ENCODE measurements at regions not wholly inside any gene's neighbourhood (a gene's known extent, or its start where the extent isn't known, plus 50 kb on each side); places are given as distances from the start of the nearest gene placed in this dataset.

DNA sequence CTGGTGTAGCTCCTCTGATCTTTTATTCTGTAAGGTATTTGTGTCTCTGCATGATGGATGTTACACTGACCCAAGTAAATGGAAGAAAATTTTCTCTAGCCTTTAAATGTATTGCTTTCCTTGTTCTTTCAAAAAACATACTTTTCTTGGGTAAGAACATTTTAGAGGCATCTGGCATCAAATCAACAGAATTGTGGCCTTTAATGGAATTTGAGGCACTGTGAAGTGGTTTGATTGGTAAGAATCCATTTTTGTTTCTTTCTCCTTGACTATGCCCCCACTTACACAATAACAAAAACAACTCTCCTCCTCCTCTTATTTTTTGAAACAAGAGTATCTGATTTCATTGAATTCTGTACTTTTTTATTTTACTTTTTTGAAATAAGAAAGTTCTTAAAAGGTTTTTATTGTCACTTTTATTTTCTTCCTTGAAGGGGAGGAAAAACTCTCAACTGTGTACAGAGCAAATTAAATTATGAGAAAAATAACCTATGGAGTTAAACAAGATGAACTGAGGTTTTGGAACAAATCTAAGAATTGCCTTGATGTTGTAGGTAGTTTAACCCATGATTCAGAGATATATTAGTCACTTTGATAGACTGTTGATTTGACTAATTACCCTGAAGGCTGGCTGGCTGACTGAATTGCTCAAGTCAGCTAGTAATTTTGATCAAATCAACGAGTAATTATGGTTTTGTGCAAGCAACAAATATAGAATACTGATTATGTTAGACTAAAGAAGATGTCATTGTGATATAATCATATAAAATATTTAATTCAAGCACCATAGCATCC, 146.4 kb downstream of the FHIP1A start:
- intact Hi-C loops (cut with DNase I; ENCODE audit: low total_unique reads) = no loop called here
- no peak overlapping the region for H3K27ac ChIP-seq
- no peaks in the 10 kb centered on the region for H3K36me3 ChIP-seq
- H3K4me1 ChIP-seq = no peaks in the 10 kb centered on the region
- no peak for TF ChIP-seq POLR2A (IDR thresholded peaks at IDR 0.05)
- TF ChIP-seq, protein P1, sequence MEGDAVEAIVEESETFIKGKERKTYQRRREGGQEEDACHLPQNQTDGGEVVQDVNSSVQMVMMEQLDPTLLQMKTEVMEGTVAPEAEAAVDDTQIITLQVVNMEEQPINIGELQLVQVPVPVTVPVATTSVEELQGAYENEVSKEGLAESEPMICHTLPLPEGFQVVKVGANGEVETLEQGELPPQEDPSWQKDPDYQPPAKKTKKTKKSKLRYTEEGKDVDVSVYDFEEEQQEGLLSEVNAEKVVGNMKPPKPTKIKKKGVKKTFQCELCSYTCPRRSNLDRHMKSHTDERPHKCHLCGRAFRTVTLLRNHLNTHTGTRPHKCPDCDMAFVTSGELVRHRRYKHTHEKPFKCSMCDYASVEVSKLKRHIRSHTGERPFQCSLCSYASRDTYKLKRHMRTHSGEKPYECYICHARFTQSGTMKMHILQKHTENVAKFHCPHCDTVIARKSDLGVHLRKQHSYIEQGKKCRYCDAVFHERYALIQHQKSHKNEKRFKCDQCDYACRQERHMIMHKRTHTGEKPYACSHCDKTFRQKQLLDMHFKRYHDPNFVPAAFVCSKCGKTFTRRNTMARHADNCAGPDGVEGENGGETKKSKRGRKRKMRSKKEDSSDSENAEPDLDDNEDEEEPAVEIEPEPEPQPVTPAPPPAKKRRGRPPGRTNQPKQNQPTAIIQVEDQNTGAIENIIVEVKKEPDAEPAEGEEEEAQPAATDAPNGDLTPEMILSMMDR (IDR thresholded peaks at IDR 0.05) = no peak
- no peak overlapping the region for H3K4me3 ChIP-seq
- DNase-seq = no peak
- no peaks in the 10 kb centered on the region for H3K27me3 ChIP-seq
- H3K9me3 ChIP-seq = no peaks in the 10 kb centered on the region

DNA sequence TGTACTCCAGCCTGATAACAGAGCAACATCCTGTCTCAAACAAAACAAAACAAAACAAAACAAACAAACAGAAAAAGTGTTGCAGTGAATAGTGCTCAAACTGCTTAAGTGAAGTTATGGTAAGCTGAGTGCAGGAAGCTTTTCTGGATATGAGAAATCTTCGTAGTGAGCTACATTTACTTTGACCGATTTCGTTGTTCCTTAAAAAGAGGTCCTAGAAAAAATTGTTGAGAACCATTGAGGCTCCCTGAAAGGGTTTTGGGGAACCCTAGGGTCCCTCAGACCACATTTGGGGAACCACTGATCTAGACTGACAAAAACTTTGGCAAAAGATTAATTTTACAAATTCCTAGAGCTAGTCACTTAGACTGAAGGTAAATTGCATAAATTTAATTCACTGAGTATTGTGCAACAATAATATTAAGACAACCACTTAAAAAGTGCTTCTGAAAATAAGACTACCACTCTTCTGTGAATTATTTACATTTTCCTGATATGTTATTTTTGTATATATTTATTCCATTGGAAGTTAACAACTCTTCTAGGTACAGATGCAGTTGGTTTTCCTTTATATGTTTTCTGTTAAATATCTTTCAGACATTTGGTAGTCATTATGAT, 149.6 kb downstream of the FHIP1A start:
- no peaks in the 10 kb centered on the region for H3K27me3 ChIP-seq
- no peak overlapping the region for H3K27ac ChIP-seq
- TF ChIP-seq, protein P1 (IDR thresholded peaks at IDR 0.05) = no peak
- no peak for TF ChIP-seq POLR2A (IDR thresholded peaks at IDR 0.05)
- intact Hi-C loops (cut with DNase I; ENCODE audit: low total_unique reads) = no loop called here
- no peak overlapping the region for H3K4me3 ChIP-seq
- no peaks in the 10 kb centered on the region for H3K36me3 ChIP-seq
- no peaks in the 10 kb centered on the region for H3K4me1 ChIP-seq
- no peaks in the 10 kb centered on the region for H3K9me3 ChIP-seq
- no peak for DNase-seq

DNA sequence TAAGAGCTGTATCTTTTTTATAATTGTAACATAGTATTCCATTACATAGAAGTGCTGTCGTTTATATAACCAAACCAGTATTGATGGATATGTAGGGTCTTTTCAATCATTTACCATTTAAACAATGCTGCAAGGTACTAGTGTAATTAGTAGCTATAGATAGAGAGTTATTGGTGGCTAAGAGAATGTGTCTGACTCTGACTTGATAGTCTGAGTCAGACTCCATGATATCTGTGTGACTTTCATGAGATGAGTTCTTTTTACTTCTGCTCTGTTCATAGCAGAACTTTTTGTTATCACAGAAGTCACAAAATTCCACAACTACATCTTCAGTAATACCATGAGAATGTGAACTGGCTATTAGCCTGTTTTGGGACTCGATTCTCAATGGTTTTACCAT, 150.6 kb downstream of the FHIP1A start:
- no peaks in the 10 kb centered on the region for H3K36me3 ChIP-seq
- no peaks in the 10 kb centered on the region for H3K9me3 ChIP-seq
- no peak overlapping the region for H3K4me3 ChIP-seq
- intact Hi-C loops (cut with DNase I; ENCODE audit: low total_unique reads) = no loop called here
- H3K27ac ChIP-seq = no peak overlapping the region
- H3K4me1 ChIP-seq = no peaks in the 10 kb centered on the region
- no peak for TF ChIP-seq POLR2A (IDR thresholded peaks at IDR 0.05)
- TF ChIP-seq, protein P1 (IDR thresholded peaks at IDR 0.05) = no peak
- no peaks in the 10 kb centered on the region for H3K27me3 ChIP-seq
- DNase-seq = no peak

DNA sequence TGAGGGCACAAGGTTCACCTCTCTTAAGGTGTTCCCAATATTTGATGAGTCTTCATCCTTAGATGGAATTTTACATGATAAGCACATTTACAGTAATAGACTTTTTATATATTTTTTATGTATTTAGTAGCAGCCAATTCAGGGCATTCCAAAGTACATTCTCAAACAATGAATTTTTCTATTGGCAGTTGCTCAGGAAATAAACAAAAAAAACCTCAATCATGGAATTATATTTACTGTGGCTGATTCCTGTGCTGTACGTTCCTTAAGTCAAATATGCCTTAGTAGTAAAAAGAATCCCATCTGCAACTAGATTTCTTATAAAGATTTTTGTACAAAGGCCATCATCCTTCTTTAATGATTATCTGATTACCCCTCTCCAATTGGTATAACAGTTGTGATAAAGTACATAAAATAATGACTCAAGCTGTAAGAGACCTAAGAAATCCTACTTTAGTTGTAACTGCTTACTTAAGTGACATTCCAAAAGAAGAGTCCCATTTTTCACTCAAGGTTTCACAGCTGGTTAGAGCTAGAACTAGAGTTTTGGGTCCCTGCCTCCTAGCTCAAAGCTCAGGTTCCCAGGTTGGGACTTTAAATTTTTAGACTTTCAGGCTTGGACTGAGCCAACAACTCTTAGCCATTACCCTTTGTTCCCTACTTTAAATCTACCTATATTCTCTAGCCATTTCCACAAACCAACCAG, 152.7 kb downstream of the FHIP1A start:
- no peak overlapping the region for H3K27ac ChIP-seq
- no peaks in the 10 kb centered on the region for H3K9me3 ChIP-seq
- H3K27me3 ChIP-seq = no peaks in the 10 kb centered on the region
- H3K36me3 ChIP-seq = no peaks in the 10 kb centered on the region
- no peak for TF ChIP-seq POLR2A (IDR thresholded peaks at IDR 0.05)
- TF ChIP-seq, protein P1 (IDR thresholded peaks at IDR 0.05) = no peak
- intact Hi-C loops (cut with DNase I; ENCODE audit: low total_unique reads) = no loop called here
- DNase-seq = no peak
- no peak overlapping the region for H3K4me3 ChIP-seq
- no peaks in the 10 kb centered on the region for H3K4me1 ChIP-seq

DNA sequence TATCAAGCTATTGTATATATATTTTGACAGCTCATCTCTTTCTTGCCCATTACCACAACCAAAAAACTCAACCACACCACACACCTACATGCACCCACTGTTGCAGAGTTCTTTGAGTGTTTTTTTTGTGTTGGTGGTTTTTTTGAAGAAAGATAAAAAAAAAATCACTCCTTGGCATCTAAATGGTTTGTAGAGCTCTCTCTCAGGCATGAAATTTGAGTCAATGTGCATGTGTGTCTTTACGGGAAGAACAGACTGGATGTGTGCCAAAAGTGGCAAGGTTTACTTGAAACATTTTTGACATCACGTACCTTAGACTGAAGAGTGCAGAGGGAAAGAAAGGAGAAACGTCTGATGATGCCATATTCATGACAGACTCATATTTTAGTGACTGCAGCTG, 154.2 kb downstream of the FHIP1A start:
- Histone ChIP-seq H3K27ac (no peak overlapping the region), H3K27me3 (no peaks in the 10 kb centered on the region), H3K4me3 (no peak overlapping the region), H3K9me3 (no peaks in the 10 kb centered on the region), H3K4me1 (no peaks in the 10 kb centered on the region), H3K36me3 (no peaks in the 10 kb centered on the region)
- no peak for DNase-seq
- intact Hi-C loops (cut with DNase I; ENCODE audit: low total_unique reads) = no loop called here
- TF ChIP-seq, protein P1 (IDR thresholded peaks at IDR 0.05) = no peak
- no peak for TF ChIP-seq POLR2A (IDR thresholded peaks at IDR 0.05)
